Bronchial epithelial cell (primary cell): ENCODE measurements at regions not wholly inside any gene's neighbourhood (a gene's known extent, or its start where the extent isn't known, plus 50 kb on each side); places are given as distances from the start of the nearest gene placed in this dataset.

Source experiments
- DNase-seq: peaks from one replicate; pipeline ENCODE4 v3.0.0-alpha.2; 2010; ENCODE audit warnings: low read depth
- FAIRE-seq: peaks from 2 replicates; lab custom pipeline; 2011; peaks lifted over from hg19 to GRCh38; lab: Jason Lieb, UNC
- H3K27me3 ChIP-seq: 2 replicates; pipeline ENCODE4 v1.5.1; 2011; ENCODE audit warnings: low read length; ENCODE audit not compliant: control insufficient read depth, insufficient read depth
- H3K36me3 ChIP-seq: 2 replicates; pipeline ENCODE4 v1.5.1; 2011; ENCODE audit warnings: low read length; ENCODE audit not compliant: control insufficient read depth, insufficient read depth
- H3K4me3 ChIP-seq: 2 replicates; pipeline ENCODE4 v1.5.1; 2011; ENCODE audit warnings: mild to moderate bottlenecking, low read depth, low read length, control low read depth
- CTCF ChIP-seq: IDR thresholded peaks from 2 replicates; pipeline ENCODE4 v1.5.1; 2011; ENCODE audit warnings: mild to moderate bottlenecking, moderate library complexity, low read length, control low read depth, inconsistent platforms; ENCODE audit not compliant: insufficient read depth, severe bottlenecking

- Histone ChIP-seq H3K4me3 (no peak overlapping the region), H3K27me3 (no peaks in the 10 kb centered on the region), H3K36me3 (no peaks in the 10 kb centered on the region)
- no peak for TF ChIP-seq CTCF
- no peak for FAIRE-seq
- no peak for DNase-seq
Observed at GRCh38 chr5:5063533-5063953, 76.6 kb upstream of the ADAMTS16 start.

GRCh38 chr5:5065472-5065871 lies 74.7 kb upstream of the ADAMTS16 start:
- Histone ChIP-seq H3K27me3 (no peaks in the 10 kb centered on the region), H3K36me3 (no peaks in the 10 kb centered on the region), H3K4me3 (no peak overlapping the region)
- FAIRE-seq = no peak
- TF ChIP-seq CTCF = no peak
- DNase-seq = no peak

GRCh38 chr5:5066276-5067186 lies 73.6 kb upstream of the ADAMTS16 start:
- H3K36me3 ChIP-seq = no peaks in the 10 kb centered on the region
- FAIRE-seq (no peak), DNase-seq (no peak)
- no peaks in the 10 kb centered on the region for H3K27me3 ChIP-seq
- no peak overlapping the region for H3K4me3 ChIP-seq
- no peak for TF ChIP-seq CTCF

GRCh38 chr5:5069851-5070250 lies 70.3 kb upstream of the ADAMTS16 start:
- Histone ChIP-seq H3K36me3 (no peaks in the 10 kb centered on the region), H3K27me3 (no peaks in the 10 kb centered on the region)

GRCh38 chr5:5071554-5071953 lies 68.6 kb upstream of the ADAMTS16 start:
- FAIRE-seq (peak; percentile 80), DNase-seq (no peak)
- Histone ChIP-seq H3K36me3 (no peaks in the 10 kb centered on the region), H3K4me3 (no peak overlapping the region), H3K27me3 (no peaks in the 10 kb centered on the region)
- no peak for TF ChIP-seq CTCF

More at GRCh38 chr5:5069851-5070250, 70.3 kb upstream of the ADAMTS16 start:
- FAIRE-seq (no peak), DNase-seq (no peak)
- no peak overlapping the region for H3K4me3 ChIP-seq
- no peak for TF ChIP-seq CTCF

GRCh38 chr5:5077236-5077635 lies 62.9 kb upstream of the ADAMTS16 start:
- FAIRE-seq (no peak), DNase-seq (no peak)
- H3K27me3 ChIP-seq = no peaks in the 10 kb centered on the region
- TF ChIP-seq CTCF = no peak
- H3K4me3 ChIP-seq = no peak overlapping the region
- H3K36me3 ChIP-seq = no peaks in the 10 kb centered on the region
